GM12873 (cell line): ENCODE measurements at regions not wholly inside any gene's neighbourhood (a gene's known extent, or its start where the extent isn't known, plus 50 kb on each side); places are given as distances from the start of the nearest gene placed in this dataset.

Experiments used
- CTCF ChIP-seq: IDR thresholded peaks from 2 replicates; pipeline ENCODE4 v1.5.1; 2012; ENCODE audit warnings: low read depth, mild to moderate bottlenecking, moderate library complexity, low read length, control low read depth; ENCODE audit not compliant: insufficient read depth; ENCODE audit errors: missing control alignments

GRCh38 chr11:13216711-13217075 lies 60.9 kb upstream of the BMAL1 start:
- TF ChIP-seq CTCF, result no peak

GRCh38 chr11:13220148-13220547 lies 57.4 kb upstream of the BMAL1 start:
- no peak for TF ChIP-seq CTCF

DNA sequence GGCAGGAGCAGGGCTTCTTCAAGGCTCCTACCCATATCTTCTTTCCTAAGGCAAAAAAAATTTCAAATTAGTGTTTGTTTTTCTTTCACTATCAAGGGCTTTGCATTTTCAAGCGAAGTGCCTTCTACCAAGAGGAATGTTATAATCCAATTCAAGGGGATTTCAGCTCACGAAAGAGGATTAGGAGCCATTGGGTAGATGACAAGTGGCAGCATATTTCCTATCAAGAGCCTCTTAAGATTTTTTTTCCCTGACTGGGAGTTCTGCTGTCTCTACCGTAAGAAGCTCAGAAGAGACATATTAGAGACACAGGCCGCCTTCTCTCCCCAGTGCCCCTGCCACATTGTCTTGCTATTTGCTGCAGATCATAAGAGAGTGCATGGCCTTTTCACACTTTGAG lies 55.9 kb upstream of the BMAL1 start:
- no peak for TF ChIP-seq CTCF

GRCh38 chr11:13222285-13222684 lies 55.3 kb upstream of the BMAL1 start:
- no peak for TF ChIP-seq CTCF

DNA sequence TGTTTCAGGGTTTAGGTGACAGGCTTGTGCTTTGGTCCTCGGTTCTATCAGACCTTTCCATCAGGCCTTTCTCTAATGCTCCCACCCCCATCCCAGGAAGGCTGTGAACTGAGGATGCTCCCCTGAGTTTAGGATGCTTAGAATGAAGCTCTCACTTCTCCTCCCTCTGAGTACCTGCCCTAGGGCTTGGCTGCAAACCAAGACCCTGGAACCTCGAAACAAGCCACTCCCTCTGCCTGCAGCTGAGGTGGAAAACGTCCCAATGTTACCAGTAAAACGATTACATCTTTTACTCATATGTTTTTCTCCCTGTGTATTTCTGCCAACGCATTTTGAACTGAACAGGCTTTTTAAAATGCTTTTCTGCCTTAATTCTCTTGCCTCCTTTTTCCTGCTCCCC lies 54.5 kb upstream of the BMAL1 start:
- TF ChIP-seq CTCF, result no peak

GRCh38 chr11:13224324-13224723 lies 53.3 kb upstream of the BMAL1 start:
- no peak for TF ChIP-seq CTCF

DNA sequence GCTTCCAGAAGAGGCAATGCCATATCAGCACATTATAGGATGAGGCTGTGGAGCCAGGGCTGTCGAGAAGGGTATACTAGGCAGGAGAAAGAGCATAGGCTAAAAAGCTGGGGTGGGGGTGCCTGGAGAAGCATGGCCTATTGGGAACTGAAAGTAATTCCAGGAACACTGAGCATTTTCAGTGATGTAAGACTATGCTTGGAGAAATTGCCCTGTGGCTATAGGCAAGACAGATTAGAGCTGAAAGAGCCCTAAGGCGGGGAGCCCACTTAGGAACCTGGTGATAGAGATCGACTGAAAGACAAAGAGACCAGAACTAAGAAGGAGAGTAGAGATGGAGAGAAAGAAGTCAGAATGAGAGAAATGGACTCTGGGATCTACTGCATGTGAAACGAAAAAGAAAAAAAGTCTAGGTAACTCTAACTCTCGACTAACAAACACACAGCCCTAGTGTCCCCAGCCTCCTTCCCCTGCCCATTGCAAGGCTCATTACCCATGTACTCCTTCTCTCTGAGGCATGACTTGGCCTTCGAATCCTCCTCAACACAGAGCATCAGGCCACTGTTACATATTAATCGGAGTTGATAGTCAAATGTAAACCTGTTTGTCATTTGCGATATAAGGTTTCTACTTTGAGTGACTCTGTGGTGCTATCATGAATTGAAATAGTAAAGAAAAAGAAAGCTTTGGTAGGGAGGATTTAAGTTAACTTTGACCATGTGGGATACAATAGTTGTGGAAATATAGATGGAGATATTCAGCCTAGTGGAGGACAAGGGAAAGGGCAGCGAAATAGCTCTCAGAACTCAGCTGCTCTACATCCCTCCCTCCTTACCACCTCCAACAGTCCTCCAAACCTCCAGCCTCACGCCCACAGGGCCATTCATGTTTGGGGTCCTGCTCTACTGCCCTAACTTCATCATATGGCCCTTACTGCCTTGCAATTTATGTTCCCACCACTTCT lies 52.3 kb upstream of the BMAL1 start:
- no peak for TF ChIP-seq CTCF
